Kidney (tissue), 13 donors: ENCODE measurements at regions not wholly inside any gene's neighbourhood (a gene's known extent, or its start where the extent isn't known, plus 50 kb on each side); places are given as distances from the start of the nearest gene placed in this dataset.

ENCODE experiments used
- DNase-seq, 5 donors: peaks; one replicate each; pipeline ENCODE4 v3.0.0-alpha.2; 2013 to 2020
- FAIRE-seq: peaks from 2 replicates; lab custom pipeline; 2012; peaks lifted over from hg19 to GRCh38; lab: Jason Lieb, UNC
- H3K27ac ChIP-seq, 2 donors: one replicate each; pipeline ENCODE4 v1.7.0; 2013; ENCODE audit warnings: low read depth in 2 of 2, low read length in 2 of 2, inconsistent platforms in 1 of 2
- H3K27me3 ChIP-seq: one replicate; pipeline ENCODE4 v1.7.1; 2013; ENCODE audit warnings: low read length, inconsistent platforms; ENCODE audit not compliant: control insufficient read depth, insufficient read depth
- H3K36me3 ChIP-seq, 3 donors: one replicate each; pipeline versions ENCODE4 v1.7.0 to v1.7.1; 2013; ENCODE audit warnings: low read length in 3 of 3, control low read depth in 1 of 3, inconsistent platforms in 1 of 3; ENCODE audit not compliant: insufficient read depth in 3 of 3, control insufficient read depth in 2 of 3
- H3K4me1 ChIP-seq, 3 donors: one replicate each; pipeline versions ENCODE4 v1.7.0 to v1.7.1; 2013; ENCODE audit warnings: low read length in 3 of 3, inconsistent platforms in 1 of 3, low read depth in 1 of 3; ENCODE audit not compliant: control insufficient read depth in 2 of 3, insufficient read depth in 2 of 3
- H3K4me3 ChIP-seq, 3 donors: one replicate each; pipeline versions ENCODE4 v1.7.0 to v1.8.1; 2013; ENCODE audit warnings: low read length in 3 of 3, control low read depth in 1 of 3, inconsistent platforms in 1 of 3
- H3K9ac ChIP-seq, 3 donors: one replicate each; pipeline versions ENCODE4 v1.7.0 to v1.7.1; 2013; ENCODE audit warnings: low read length in 3 of 3, control low read depth in 1 of 3, inconsistent platforms in 1 of 3
- H3K9me3 ChIP-seq, 3 donors: one replicate each; pipeline versions ENCODE4 v1.7.0 to v1.7.1; 2013; ENCODE audit warnings: low read length in 3 of 3, control low read depth in 1 of 3, inconsistent platforms in 1 of 3; ENCODE audit not compliant: control insufficient read depth in 2 of 3, insufficient read depth in 1 of 3
- intact Hi-C: fragments of 100-400 bp; cut with DNase I; formaldehyde crosslinking; loops from one replicate; pipeline ENCODE4 v1.11.1; 2022
- TF ChIP-seq, protein P1 (sequence below): IDR thresholded peaks from 3 replicates; pipeline ENCODE4 v1.5.1; 2012; ENCODE audit warnings: mild to moderate bottlenecking, moderate library complexity, borderline replicate concordance; ENCODE audit not compliant: insufficient read depth; ENCODE audit errors: extremely low read depth
- donor health status: control.
- donor health status: control.
- donor health status: control.
- donor health status: control.
- donor health status: control.
- donor health status: DM: yes; HTN: yes; CAD: no.
- donor health status: Normal renal cell carcinoma (clear cell type).

DNA sequence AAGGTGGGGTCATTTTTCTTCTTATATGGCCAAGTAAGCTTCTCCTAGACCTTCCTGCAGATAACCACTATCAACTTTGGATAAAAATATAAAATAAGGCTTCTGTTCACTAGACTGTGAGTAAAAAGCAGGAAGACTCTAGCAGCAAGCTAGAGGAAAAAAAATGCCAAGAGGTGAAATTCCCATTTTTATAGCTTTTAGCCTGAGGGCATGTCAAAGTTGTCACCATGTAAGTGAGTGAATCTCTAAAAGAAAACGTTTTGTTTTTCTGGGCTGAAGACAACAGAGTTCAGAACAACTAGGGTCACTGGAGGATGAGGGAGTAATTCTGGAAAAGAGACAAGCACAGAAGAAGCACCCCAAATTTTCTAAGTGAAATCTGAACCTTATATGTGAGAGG lies 143.9 kb upstream of the DIO3 start:
- Histone ChIP-seq H3K4me1 (no peaks in the 10 kb centered on the region), H3K36me3 (no peaks in the 10 kb centered on the region), H3K27ac (no peak overlapping the region), H3K4me3 (no peak overlapping the region), H3K9ac (no peak overlapping the region), H3K27me3 (no peaks in the 10 kb centered on the region), H3K9me3 (no peaks in the 10 kb centered on the region)
- DNase-seq (no peak), FAIRE-seq (no peak)
- intact Hi-C loops: no loop called here
- TF ChIP-seq, protein P1, sequence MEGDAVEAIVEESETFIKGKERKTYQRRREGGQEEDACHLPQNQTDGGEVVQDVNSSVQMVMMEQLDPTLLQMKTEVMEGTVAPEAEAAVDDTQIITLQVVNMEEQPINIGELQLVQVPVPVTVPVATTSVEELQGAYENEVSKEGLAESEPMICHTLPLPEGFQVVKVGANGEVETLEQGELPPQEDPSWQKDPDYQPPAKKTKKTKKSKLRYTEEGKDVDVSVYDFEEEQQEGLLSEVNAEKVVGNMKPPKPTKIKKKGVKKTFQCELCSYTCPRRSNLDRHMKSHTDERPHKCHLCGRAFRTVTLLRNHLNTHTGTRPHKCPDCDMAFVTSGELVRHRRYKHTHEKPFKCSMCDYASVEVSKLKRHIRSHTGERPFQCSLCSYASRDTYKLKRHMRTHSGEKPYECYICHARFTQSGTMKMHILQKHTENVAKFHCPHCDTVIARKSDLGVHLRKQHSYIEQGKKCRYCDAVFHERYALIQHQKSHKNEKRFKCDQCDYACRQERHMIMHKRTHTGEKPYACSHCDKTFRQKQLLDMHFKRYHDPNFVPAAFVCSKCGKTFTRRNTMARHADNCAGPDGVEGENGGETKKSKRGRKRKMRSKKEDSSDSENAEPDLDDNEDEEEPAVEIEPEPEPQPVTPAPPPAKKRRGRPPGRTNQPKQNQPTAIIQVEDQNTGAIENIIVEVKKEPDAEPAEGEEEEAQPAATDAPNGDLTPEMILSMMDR: no peak

DNA sequence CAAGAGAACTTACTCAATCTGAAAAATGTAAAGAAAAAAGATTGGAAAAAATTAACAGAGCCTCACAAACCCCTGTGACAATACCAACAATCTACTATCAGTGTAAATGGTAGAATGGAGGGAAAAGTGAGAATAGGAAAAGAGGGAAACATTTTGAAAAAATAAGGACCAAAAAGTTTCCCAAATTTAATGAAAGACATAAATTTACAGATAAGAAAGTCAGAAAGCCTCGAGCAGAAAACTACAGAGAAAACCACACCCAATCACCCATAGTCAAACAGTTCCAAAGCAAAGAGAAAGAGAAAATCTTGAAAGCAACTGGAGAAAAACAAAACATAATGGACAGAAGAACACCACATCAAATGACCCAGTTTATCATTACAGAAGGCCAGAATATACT lies 142.7 kb upstream of the DIO3 start:
- TF ChIP-seq, protein P1: no peak
- H3K4me3 ChIP-seq: no peak overlapping the region
- intact Hi-C loops: no loop called here
- H3K9ac ChIP-seq: no peak overlapping the region
- DNase-seq: no peak
- H3K4me1 ChIP-seq: no peaks in the 10 kb centered on the region
- FAIRE-seq: no peak
- H3K36me3 ChIP-seq: no peaks in the 10 kb centered on the region
- no peaks in the 10 kb centered on the region for H3K9me3 ChIP-seq
- no peaks in the 10 kb centered on the region for H3K27me3 ChIP-seq
- no peak overlapping the region for H3K27ac ChIP-seq

DNA sequence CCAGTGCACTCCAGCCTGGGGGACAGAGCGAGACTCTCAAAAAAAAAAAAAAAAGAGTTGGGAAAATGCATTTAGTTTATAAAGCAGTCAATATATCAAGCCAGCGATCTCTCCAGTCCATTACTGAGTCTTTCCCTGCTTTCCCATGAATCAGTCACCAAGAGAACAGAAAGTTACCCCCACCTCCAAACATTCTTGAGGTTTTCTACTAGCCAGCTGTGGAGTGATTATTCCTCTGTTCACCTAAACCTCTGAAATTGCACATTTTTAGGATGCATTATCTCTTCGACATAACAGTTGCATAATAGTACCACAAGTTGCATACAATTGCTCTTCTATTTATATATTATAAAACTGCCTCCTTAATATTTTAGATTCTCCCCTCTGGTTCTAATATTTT lies 134.8 kb upstream of the DIO3 start:
- Histone ChIP-seq H3K36me3 (no peaks in the 10 kb centered on the region), H3K4me1 (no peaks in the 10 kb centered on the region), H3K27ac (no peak overlapping the region), H3K9me3 (peaks cover 0 to 13% (median 3%) of the 10 kb centered on the region in 3 donors), H3K9ac (no peak overlapping the region), H3K4me3 (no peak overlapping the region), H3K27me3 (no peaks in the 10 kb centered on the region)
- FAIRE-seq (no peak), DNase-seq (no peak)
- intact Hi-C loops: no loop called here
- TF ChIP-seq, protein P1: no peak

DNA sequence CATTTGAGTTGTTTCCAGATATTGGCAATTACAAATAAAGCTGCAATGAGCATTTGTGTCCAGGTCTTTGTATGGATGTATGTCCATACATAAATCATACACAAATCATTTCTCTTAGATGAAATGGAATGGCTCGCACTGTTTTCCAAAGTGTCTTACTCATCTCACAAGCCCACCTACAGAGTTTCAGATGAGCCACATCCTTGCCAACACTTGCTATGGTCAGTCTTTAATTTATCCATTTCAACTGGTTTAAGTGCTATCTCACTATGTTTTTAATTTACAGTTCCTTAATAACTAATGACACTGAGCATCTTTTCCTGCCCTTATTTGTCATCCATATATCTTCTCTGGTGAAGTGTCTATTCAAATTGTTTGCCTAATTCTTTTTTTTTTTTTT lies 132.9 kb upstream of the DIO3 start:
- H3K4me1 ChIP-seq: no peaks in the 10 kb centered on the region
- H3K36me3 ChIP-seq: no peaks in the 10 kb centered on the region
- intact Hi-C loops: no loop called here
- no peak overlapping the region for H3K27ac ChIP-seq
- H3K27me3 ChIP-seq: no peaks in the 10 kb centered on the region
- H3K4me3 ChIP-seq: no peak overlapping the region
- H3K9ac ChIP-seq: no peak overlapping the region
- peaks cover 0 to 13% (median 3%) of the 10 kb centered on the region in 3 donors for H3K9me3 ChIP-seq
- FAIRE-seq (no peak), DNase-seq (no peak)
- TF ChIP-seq, protein P1: no peak
